Nephron (organoid): ENCODE measurements at regions not wholly inside any gene's neighbourhood (a gene's known extent, or its start where the extent isn't known, plus 50 kb on each side); places are given as distances from the start of the nearest gene placed in this dataset.

ENCODE experiments used
- H3K27ac Mint-ChIP-seq, 3 experiments: 2 replicates each; pipeline ENCODE4 v1.8.0; 2020; ENCODE audit warnings: mixed read lengths in 3 of 3, mild to moderate bottlenecking in 2 of 3, moderate library complexity in 1 of 3
- H3K27me3 Mint-ChIP-seq: 2 replicates; pipeline ENCODE4 v1.8.0; 2021; ENCODE audit warnings: low read depth, mild to moderate bottlenecking, moderate library complexity, mixed read lengths
- H3K36me3 Mint-ChIP-seq: 2 replicates; pipeline ENCODE4 v1.8.0; 2020; ENCODE audit warnings: low read depth, mixed read lengths
- H3K4me1 Mint-ChIP-seq: 2 replicates; pipeline ENCODE4 v1.8.0; 2020; ENCODE audit warnings: mixed read lengths
- H3K4me3 Mint-ChIP-seq, 3 experiments: 2 replicates each; pipeline ENCODE4 v1.8.0; 2020; ENCODE audit warnings: mild to moderate bottlenecking in 3 of 3, mixed read lengths in 3 of 3, moderate library complexity in 2 of 3
- H3K9me3 Mint-ChIP-seq: 2 replicates; pipeline ENCODE4 v1.8.0; 2020; ENCODE audit warnings: mixed read lengths
- TF ChIP-seq, protein P1 (sequence below), 3 experiments: fragments of 200-600 bp; sonication (generic); IDR thresholded peaks; one replicate each; pipeline ENCODE4 v1.5.0; 2021; ENCODE audit warnings: antibody characterized with exemption in 3 of 3; ENCODE audit not compliant: unreplicated experiment in 3 of 3

DNA sequence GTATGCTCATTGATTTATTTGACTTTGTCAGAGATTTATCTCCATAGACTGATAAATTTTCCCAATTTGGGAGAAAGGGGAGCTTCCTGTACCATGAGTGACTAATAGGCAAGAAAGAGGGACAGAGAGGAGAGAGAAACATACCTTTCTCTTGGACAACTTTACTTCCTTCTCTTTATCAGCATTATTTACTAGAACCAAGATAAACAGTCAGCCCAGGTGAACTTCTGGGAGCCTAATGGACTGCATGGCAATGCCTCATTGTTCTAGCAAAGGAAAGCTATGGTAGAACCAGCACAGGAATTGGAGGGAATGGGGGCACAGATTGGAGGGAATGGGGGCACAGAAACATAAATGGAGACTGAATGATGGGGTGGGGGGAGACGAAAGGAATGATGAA lies 63.4 kb upstream of the STXBP6 start:
- Mint-ChIP-seq H3K27me3 (no peaks in the 10 kb centered on the region), H3K9me3 (peaks cover 7% of the 10 kb centered on the region), H3K36me3 (no peaks in the 10 kb centered on the region), H3K4me3 (no peak overlapping the region), H3K4me1 (peaks cover 25% of the 10 kb centered on the region), H3K27ac (no peak overlapping the region)
- TF ChIP-seq, protein P1, sequence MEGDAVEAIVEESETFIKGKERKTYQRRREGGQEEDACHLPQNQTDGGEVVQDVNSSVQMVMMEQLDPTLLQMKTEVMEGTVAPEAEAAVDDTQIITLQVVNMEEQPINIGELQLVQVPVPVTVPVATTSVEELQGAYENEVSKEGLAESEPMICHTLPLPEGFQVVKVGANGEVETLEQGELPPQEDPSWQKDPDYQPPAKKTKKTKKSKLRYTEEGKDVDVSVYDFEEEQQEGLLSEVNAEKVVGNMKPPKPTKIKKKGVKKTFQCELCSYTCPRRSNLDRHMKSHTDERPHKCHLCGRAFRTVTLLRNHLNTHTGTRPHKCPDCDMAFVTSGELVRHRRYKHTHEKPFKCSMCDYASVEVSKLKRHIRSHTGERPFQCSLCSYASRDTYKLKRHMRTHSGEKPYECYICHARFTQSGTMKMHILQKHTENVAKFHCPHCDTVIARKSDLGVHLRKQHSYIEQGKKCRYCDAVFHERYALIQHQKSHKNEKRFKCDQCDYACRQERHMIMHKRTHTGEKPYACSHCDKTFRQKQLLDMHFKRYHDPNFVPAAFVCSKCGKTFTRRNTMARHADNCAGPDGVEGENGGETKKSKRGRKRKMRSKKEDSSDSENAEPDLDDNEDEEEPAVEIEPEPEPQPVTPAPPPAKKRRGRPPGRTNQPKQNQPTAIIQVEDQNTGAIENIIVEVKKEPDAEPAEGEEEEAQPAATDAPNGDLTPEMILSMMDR (IDR thresholded peaks at IDR 0.05; ENCODE audit: unreplicated experiment in 3 of 3): no peak

DNA sequence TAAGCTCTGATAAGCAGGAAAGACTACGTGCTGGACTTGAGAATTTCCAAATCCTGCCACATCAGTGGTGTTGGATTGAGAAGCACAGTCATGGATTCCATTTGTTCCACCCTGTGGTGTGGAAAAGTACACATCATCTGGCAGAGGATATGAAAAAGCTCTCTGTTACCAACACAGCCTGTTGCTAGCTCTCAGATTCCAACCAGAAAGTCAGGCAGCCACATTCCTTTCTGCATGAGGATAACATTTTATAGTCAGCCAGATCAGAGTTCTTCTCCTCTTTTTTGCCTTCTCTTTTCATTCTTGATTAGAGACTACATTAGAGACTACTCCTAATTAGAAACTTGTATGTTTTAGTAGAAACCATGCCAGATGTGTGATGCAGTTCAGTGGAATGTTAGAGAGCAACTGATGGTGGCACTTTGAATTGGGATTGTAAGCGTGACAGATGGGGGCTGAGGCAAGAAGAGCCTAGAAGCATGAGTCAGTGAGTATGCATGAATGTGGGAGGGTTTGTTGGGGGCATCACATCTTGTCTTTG lies 61.2 kb upstream of the STXBP6 start:
- Mint-ChIP-seq H3K4me3 (no peak overlapping the region), H3K36me3 (no peaks in the 10 kb centered on the region), H3K4me1 (peaks cover 25% of the 10 kb centered on the region), H3K9me3 (peaks cover 7% of the 10 kb centered on the region), H3K27ac (peak overlapping the region; percentile 14 to 41 (median 24)), H3K27me3 (no peaks in the 10 kb centered on the region)
- TF ChIP-seq, protein P1 (IDR thresholded peaks at IDR 0.05; ENCODE audit: unreplicated experiment in 3 of 3): no peak

- Mint-ChIP-seq H3K36me3 (no peaks in the 10 kb centered on the region), H3K4me3 (no peak overlapping the region), H3K4me1 (peaks cover 25% of the 10 kb centered on the region), H3K27ac (peak overlapping the region in 1 of 3 experiments; percentile 28), H3K27me3 (no peaks in the 10 kb centered on the region), H3K9me3 (peaks cover 6% of the 10 kb centered on the region)
- TF ChIP-seq, protein P1 (IDR thresholded peaks at IDR 0.05; ENCODE audit: unreplicated experiment in 3 of 3): no peak
Measured at GRCh38 chr14:25110106-25110505, 60.2 kb upstream of the STXBP6 start.

GRCh38 chr14:25108959-25109358 lies 59.0 kb upstream of the STXBP6 start:
- Mint-ChIP-seq H3K27ac (peak overlapping the region in 1 of 3 experiments; percentile 40), H3K36me3 (no peaks in the 10 kb centered on the region), H3K4me3 (no peak overlapping the region), H3K9me3 (peaks cover 3% of the 10 kb centered on the region), H3K27me3 (no peaks in the 10 kb centered on the region), H3K4me1 (peaks cover 25% of the 10 kb centered on the region)
- TF ChIP-seq, protein P1 (IDR thresholded peaks at IDR 0.05; ENCODE audit: unreplicated experiment in 3 of 3): no peak

DNA sequence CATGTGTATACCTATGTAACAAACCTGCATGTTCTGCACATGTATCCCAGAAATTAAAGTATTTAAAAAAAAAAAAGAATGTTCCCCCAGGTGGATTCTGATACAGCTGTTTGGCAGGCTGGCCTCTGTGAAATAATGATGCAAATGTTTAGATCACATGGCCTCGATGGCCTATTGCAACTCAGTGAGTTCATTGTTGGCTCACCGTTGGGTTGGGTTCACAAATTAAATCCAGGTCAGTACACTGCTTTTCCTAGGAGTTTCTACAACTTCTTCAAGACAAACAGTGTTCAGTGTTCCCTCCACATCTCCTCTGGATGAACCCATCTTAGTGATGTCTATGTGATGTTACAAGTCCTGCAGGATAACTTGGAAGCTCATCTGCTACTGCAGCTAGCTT lies 58.3 kb upstream of the STXBP6 start:
- Mint-ChIP-seq H3K4me3 (no peak overlapping the region), H3K27me3 (no peaks in the 10 kb centered on the region), H3K4me1 (peaks cover 25% of the 10 kb centered on the region), H3K9me3 (peaks cover 3% of the 10 kb centered on the region), H3K36me3 (no peaks in the 10 kb centered on the region), H3K27ac (no peak overlapping the region)
- TF ChIP-seq, protein P1 (IDR thresholded peaks at IDR 0.05; ENCODE audit: unreplicated experiment in 3 of 3): no peak

GRCh38 chr14:25103820-25104219 lies 53.9 kb upstream of the STXBP6 start:
- peaks cover 4% of the 10 kb centered on the region for H3K4me1 Mint-ChIP-seq
- H3K27me3 Mint-ChIP-seq: no peaks in the 10 kb centered on the region
- H3K36me3 Mint-ChIP-seq: no peaks in the 10 kb centered on the region
- no peaks in the 10 kb centered on the region for H3K9me3 Mint-ChIP-seq
- H3K4me3 Mint-ChIP-seq: no peak overlapping the region
- H3K27ac Mint-ChIP-seq: no peak overlapping the region
- TF ChIP-seq, protein P1 (IDR thresholded peaks at IDR 0.05; ENCODE audit: unreplicated experiment in 3 of 3): no peak
